HG03097 (cell line): ENCODE measurements at regions not wholly inside any gene's neighbourhood (a gene's known extent, or its start where the extent isn't known, plus 50 kb on each side); places are given as distances from the start of the nearest gene placed in this dataset.

Experiments used
- ATAC-seq: cut with Tn5 transposase; IDR thresholded peaks from one replicate; pipeline ENCODE4 v1.9.1; 2021; ENCODE audit not compliant: unreplicated experiment, low FRiP score

DNA sequence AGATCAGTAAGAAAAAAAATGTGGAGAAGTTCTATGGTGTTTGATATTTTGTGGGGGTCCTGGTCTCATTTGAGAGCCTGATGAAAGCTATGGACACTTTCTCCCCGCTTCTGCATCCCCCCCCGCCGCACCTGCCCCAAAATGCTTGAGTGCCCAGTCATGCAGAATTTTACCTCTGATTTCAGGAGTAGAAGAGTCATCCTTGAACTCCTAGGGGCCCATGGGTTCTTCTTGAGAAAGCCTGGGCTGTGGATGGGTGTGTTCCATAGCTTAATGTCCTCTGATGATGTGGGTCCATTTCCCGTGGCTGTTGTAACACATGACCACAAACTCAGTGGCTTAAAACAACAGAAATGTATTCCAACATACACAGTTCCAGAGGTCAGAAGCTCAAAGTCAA is 248.8 kb upstream of the PWP1 start:
- ATAC-seq, result no peak

- no peak for ATAC-seq
These were observed 247.6 kb upstream of the PWP1 start for GRCh38 chr12:107437954-107438353.

DNA sequence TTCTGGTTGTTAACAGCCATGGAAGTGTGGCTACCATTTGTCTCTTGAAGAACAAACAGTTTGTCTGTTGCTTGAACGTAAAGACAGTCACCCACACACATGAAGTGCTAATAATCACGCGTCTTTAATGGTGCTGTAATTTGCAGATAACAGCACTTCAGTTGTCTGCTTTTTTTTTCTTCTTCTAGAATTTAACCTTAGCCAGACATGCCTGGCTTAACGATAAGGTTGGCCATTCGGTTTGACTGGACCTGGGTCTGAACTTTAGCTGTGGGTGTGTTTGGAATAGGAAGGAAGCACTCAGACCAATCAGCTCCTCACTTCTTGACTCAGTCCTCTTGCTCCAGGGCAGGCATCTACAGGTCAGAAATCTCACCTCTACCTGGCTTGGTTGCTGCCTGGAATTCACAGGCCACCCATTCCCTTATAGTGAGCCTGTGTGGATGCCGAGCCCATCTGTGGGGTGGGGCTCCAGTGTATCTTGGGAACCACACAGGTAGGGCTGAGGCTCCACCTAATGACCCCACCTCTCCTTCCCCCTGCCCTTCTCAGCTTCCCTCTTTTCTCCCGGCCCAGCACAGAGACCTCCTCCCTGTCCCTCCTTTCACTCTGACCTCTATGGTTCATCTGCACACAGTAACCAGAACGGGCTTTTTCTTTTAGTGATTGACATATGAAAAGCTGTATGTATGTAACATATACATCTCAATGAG is 246.4 kb upstream of the PWP1 start:
- ATAC-seq, result no peak

- no peak for ATAC-seq
These were observed 245.0 kb upstream of the PWP1 start for GRCh38 chr12:107440606-107441005.

DNA sequence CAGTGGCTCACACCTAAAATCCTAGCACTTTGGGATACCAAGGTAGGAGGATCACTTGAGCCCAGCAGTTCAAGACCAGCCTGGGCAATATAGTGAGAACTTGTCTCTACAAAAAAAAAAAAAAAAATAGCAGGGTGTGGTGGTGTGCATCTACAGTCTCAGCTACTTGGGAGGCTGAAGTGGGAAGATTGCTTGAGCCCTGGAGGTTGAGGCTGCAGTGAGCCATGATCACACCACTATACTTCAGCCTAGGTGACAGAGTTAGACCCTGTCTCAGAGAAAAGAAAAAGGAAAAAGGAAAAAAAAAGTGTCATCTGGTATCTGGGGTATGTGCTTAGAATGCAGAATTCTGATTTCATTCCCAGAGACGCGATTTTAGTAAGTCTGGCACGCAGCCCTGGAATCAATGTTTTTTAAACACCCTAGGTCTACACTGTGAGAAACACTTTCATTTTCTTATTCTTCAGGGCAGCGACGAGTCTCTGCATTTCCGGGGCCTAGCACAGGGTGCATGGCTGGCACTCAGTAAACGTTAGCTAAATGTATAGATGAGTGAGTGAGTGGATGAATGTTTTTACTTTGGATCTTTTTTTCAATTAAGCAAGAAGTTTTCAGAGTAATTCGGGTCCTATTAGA is 243.8 kb upstream of the PWP1 start:
- no peak for ATAC-seq

DNA sequence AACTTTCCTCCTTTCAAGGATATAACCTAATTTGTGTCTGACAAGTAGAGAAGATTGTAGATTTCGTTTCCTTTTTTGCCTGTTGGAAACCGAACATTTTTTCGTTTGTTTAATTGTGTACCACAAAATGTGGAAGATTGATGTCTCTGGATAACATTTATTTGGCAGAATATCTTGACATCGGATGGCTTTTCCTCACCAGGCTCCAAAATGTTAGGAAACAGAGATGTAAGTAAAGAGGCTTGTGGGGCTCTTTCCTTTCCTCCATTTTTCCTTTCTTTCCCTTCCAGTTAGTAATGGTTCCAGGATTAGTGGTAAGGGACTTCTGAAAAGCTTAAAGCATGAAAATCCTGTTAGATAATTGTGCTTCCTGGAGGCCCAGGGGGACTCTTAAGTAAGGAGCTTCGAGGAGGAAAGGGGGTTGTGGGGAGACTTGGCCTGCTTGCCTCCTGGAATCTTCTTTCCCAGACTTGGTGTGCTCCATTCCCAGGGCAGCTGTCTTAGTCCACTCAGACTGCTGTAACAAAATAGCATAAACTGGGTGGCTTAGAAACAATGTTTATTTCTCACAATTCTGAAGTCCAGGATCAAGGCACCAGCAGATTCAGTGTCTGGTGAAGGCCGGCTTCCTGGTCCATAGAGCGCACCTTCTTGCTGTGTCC is 243.1 kb upstream of the PWP1 start:
- ATAC-seq, result no peak

GRCh38 chr12:107443320-107444090 is 242.1 kb upstream of the PWP1 start:
- no peak for ATAC-seq

DNA sequence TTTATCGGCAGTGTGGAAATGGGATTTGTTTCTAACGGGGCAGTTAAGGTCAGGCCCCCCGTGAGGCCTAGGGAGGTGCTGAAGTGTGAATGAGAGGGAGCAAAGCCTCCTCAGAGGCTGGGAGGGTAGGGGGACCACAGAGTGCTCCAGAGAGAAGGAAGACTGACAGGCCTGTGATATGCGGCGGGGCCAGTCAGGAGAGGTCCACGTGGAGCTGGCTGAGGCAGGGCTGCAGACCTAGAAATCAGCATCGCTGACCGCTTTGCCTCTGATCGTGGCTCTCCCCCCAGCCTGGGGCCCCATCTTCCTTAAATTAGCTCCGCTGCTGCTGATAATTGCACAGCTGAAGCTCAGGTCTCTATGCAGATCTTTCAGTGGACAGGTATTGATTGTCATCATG is 240.8 kb upstream of the PWP1 start:
- no peak for ATAC-seq

- no peak for ATAC-seq
These were observed 239.1 kb upstream of the PWP1 start for GRCh38 chr12:107446476-107446875.

GRCh38 chr12:107447336-107447735 is 238.3 kb upstream of the PWP1 start:
- ATAC-seq, result no peak

GRCh38 chr12:107448198-107448597 is 237.4 kb upstream of the PWP1 start:
- ATAC-seq, result no peak

DNA sequence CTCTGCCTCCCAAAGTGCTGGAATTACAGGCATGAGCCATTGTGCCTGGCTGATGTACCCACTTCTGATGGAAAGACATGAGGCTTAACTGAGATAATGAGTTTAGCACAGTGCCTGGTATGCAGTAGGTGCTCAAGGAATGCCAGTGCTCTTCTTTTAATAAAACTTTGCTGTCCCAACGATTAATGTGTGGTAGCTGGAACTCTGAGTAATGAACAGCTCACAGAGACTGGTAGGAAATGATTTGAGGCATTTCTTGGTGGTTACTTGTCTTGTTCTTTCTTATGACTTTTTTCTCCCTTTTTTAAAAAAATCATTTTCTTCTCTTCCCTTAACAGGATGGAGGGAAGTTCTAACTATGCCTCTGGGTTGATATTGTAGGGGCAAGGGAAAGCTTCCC is 235.7 kb upstream of the PWP1 start:
- ATAC-seq, result no peak

DNA sequence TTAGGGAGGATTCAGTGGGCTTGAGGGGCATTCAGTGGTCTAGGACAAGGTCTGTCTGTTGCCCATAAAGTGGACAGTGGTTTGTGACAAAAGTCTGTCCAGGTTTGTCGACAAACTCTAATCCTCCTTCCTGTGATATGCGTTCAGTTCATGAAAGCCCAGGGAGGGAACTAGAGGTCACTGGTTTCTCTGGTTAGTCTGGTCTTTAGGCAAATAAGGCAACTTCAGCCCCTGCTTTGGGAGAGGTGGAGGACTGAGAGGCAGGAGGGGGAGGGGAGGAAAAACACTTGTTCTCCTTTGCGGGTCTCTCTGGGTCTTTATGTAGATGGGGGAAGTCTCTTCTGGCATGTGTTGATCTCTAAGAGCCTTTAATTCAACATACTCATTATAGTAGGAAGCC is 235.1 kb upstream of the PWP1 start:
- no peak for ATAC-seq

GRCh38 chr12:107451246-107451645 is 234.4 kb upstream of the PWP1 start:
- ATAC-seq, result no peak

GRCh38 chr12:107454109-107454830 is 231.3 kb upstream of the PWP1 start:
- no peak for ATAC-seq

GRCh38 chr12:107457362-107457935 is 228.2 kb upstream of the PWP1 start:
- no peak for ATAC-seq

DNA sequence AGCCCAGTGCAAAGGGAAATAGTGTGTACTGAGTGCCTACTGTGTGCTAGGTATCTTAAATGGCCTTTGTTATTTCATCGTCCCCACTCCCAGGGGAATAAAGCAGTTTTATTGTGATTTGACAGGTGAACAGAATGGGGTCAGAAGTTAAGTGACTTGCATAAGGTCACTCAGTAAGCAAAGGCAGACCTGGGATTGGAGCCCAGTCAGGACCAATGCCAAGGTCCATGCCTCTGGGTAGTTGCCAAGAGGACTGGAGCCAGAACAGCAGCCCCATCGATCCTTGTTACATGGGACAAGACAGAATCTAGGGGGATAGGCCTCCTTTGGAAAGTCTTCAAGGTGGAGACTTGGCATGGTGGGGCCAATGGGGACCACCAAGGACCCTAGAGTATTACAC is 227.4 kb upstream of the PWP1 start:
- ATAC-seq, result no peak

DNA sequence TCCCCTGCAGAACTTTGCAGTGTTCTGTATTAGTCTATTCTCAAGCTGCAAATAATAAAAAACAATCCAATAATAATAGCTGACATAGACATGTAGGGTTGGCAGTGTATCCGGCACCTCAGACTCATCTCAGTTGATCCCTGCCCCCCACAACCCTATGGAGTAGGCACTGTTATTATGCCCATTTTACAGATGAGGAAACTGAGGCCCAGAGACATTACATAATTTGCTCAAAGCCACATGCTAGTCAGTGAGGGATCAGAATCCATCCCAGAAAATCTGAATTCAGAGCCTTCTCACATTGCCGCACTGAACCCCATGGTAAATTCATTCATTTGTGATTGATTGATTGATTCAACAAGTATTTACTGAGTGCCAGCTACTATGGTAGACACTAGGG is 226.6 kb upstream of the PWP1 start:
- no peak for ATAC-seq

DNA sequence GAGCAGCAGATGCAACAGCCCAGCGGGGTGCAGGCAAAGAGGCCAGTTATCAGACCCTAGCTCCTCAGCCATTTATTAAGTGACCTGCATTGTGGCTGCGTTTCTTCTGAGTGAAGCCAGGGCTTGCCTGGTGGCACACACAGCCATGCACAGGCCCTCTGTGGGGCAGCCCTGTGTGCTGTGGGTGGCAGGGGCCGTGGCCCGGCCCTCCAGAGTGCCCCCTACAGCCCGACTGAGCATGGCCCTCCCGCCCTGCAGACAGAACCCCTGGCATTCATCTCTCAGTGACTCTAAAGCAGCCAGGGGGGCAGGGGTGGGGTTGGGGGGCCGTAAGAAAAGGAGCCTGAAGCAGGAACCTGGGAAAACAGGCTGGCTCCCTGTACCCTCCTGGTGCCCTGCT is 226.0 kb upstream of the PWP1 start:
- no peak for ATAC-seq

DNA sequence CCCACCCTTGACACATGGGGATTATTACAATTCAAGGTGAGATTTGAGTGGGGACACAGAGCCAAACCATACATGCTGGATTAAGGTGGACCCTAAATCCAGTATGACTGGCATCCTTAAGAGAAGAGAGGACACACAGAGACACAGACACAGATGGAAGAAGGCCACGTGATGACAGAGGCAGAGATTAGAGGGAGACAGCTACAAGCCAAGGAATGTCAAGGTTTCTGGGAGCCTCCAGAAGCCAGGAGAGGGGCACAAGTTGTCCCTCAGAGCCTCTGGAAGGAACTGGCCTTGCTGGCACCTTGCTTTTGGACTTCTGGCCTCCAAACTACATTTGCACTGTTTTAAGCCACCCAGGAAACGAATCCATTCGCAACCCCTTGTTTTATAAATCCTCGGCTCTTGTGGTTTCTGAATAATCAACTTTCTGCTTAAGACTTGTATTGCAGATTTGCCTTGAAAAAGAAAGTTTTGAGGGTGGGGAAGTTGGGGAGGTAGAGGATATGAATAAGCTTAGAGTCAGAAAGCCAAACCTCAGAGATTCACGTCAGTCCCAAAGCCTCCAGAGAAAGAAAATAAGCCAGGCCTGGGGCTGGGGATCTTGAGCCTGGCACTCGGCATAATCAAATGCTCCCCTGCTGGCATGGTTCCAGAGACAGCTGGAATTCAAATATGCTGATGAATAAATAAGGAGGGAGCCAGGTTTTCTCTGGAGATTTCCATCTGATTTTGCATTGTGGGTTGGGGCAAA is 224.2 kb upstream of the PWP1 start:
- ATAC-seq, result no peak
